HCT116 (cell line): ENCODE measurements at regions not wholly inside any gene's neighbourhood (a gene's known extent, or its start where the extent isn't known, plus 50 kb on each side); places are given as distances from the start of the nearest gene placed in this dataset.

Source experiments
- ATAC-seq: fragments of 200-7000 bp; cut with Tn5 transposase; 2 replicates; pipeline ENCODE4 v1.9.1; 2020; ENCODE audit warnings: mild to moderate bottlenecking, moderate library complexity
- BruUV-seq: library from RNA; stranded (reverse); fragments of 400-500 nt; replicated peaks from 2 replicates; lab custom pipeline; 2021; lab: Mats Ljungman, UMichigan
- CTCF ChIA-PET: fragments of 300-600 bp; sonication (Branson Sonifier 250); formaldehyde crosslinking; loops from one replicate; lab custom pipeline; 2021; ENCODE audit warnings: antibody characterized with exemption; lab: Charles Lee
- POLR2A ChIA-PET: fragments of 300-600, 350-600 bp; sonication (Branson Sonifier 250); formaldehyde crosslinking; loops from one replicate; lab custom pipeline; 2021; ENCODE audit warnings: antibody characterized with exemption; lab: Charles Lee
- RAD21 ChIA-PET, 2 experiments: fragments of 300-600 bp; sonication (Branson Sonifier 250); formaldehyde crosslinking; loops; one replicate each; lab custom pipeline; 2023; ENCODE audit warnings: low total read pairs in 2 of 2; ENCODE audit not compliant: uncharacterized antibody in 2 of 2, unreplicated experiment in 2 of 2, low non-redundant PET in 1 of 2; lab: Charles Lee
- DNase-seq: peaks from one replicate; pipeline ENCODE4 v3.0.0-alpha.2; 2010; ENCODE audit warnings: low read depth, low spot score
- H2AFZ ChIP-seq: fragments of 200-600 bp; shearing (Covaris generic), sonication (generic); 2 replicates; pipeline ENCODE4 v1.6.1; 2017; ENCODE audit warnings: low read depth, mixed run types, mixed read lengths, antibody characterized with exemption, low read length; ENCODE audit not compliant: poor library complexity, severe bottlenecking
- H3K27ac ChIP-seq: 2 replicates; pipeline ENCODE4 v1.5.1; 2012; ENCODE audit warnings: low read depth, low read length
- H3K27me3 ChIP-seq: fragments of 200-600 bp; sonication (generic); 2 replicates; pipeline ENCODE4 v1.6.1; 2016; ENCODE audit warnings: mixed run types, low read length, mixed read lengths; ENCODE audit not compliant: insufficient read depth
- H3K36me3 ChIP-seq, 2 experiments: fragments of 200-500 bp in 1 of 2; fragments of 200-600 bp in 1 of 2; sonication (Bioruptor generic) in 1 of 2; sonication (generic) in 1 of 2; 2 replicates each; pipeline versions ENCODE4 v1.5.1 to v1.6.1; 2014 to 2016; ENCODE audit warnings: low read length in 2 of 2, inconsistent platforms in 1 of 2, mixed read lengths in 1 of 2, mixed run types in 1 of 2; ENCODE audit not compliant: insufficient read depth in 2 of 2, control insufficient read depth in 1 of 2
- H3K4me1 ChIP-seq, 2 experiments: fragments of 200-600 bp in 1 of 2; sonication (generic) in 1 of 2; 2 replicates each; pipeline versions ENCODE4 v1.5.1 to v1.6.1; 2012 to 2017; ENCODE audit warnings: low read length in 2 of 2, inconsistent platforms in 1 of 2, mild to moderate bottlenecking in 1 of 2, mixed read lengths in 1 of 2, mixed run types in 1 of 2, moderate library complexity in 1 of 2; ENCODE audit not compliant: insufficient read depth in 2 of 2, control insufficient read depth in 1 of 2
- H3K4me2 ChIP-seq: fragments of 200-600 bp; sonication (generic); 2 replicates; pipeline ENCODE4 v1.6.1; 2017; ENCODE audit warnings: mixed run types, low read length, mixed read lengths
- H3K4me3 ChIP-seq, 2 experiments: fragments of 200-600 bp in 1 of 2; sonication (generic) in 1 of 2; replicated peaks in 1 of 2; 2 replicates each; pipeline ENCODE4 v1.5.1; 2011 to 2016; ENCODE audit warnings: low read length in 2 of 2, control low read depth in 1 of 2, low read depth in 1 of 2, mild to moderate bottlenecking in 1 of 2, mixed read lengths in 1 of 2, mixed run types in 1 of 2
- H3K79me2 ChIP-seq: fragments of 200-600 bp; sonication (generic); 2 replicates; pipeline ENCODE4 v1.6.1; 2017; ENCODE audit warnings: mild to moderate bottlenecking, mixed run types, low read length, moderate library complexity, mixed read lengths; ENCODE audit not compliant: insufficient read depth
- H3K9ac ChIP-seq: fragments of 200-600 bp; sonication (generic); 2 replicates; pipeline ENCODE4 v1.6.1; 2016; ENCODE audit warnings: low read length, mixed read lengths
- H3K9me2 ChIP-seq: fragments of 200-600 bp; sonication (generic), shearing (Covaris generic); 2 replicates; pipeline ENCODE4 v1.6.1; 2017; ENCODE audit warnings: mixed run types, mild to moderate bottlenecking, moderate library complexity; ENCODE audit not compliant: insufficient read depth
- H3K9me3 ChIP-seq, 2 experiments: fragments of 200-500 bp in 1 of 2; fragments of 200-600 bp in 1 of 2; sonication (Bioruptor generic) in 1 of 2; sonication (generic) in 1 of 2; 2 replicates each; pipeline ENCODE4 v1.6.1; 2014 to 2017; ENCODE audit warnings: low read length in 2 of 2, mixed read lengths in 2 of 2, inconsistent platforms in 1 of 2, low read depth in 1 of 2, mild to moderate bottlenecking in 1 of 2, mixed run types in 1 of 2, moderate library complexity in 1 of 2; ENCODE audit not compliant: control insufficient read depth in 1 of 2, insufficient read depth in 1 of 2
- H4K20me1 ChIP-seq: fragments of 200-600 bp; sonication (generic), shearing (Covaris generic); 2 replicates; pipeline ENCODE4 v1.6.1; 2017; ENCODE audit warnings: mixed run types, mild to moderate bottlenecking, moderate library complexity; ENCODE audit not compliant: insufficient read depth
- ATF3 ChIP-seq: IDR thresholded peaks from 2 replicates; pipeline ENCODE4 v1.6.1; 2012
- CBX3 ChIP-seq: IDR thresholded peaks from 2 replicates; pipeline ENCODE4 v1.6.1; 2012; ENCODE audit warnings: low read depth
- EGR1 ChIP-seq: IDR thresholded peaks from 2 replicates; pipeline ENCODE4 v1.6.1; 2012; ENCODE audit warnings: low read depth
- ELF1 ChIP-seq: IDR thresholded peaks from 2 replicates; pipeline ENCODE4 v1.6.1; 2012; ENCODE audit warnings: low read depth, borderline replicate concordance
- EZH2 ChIP-seq: fragments of 200-600 bp; sonication (generic); IDR thresholded peaks from 2 replicates; pipeline ENCODE4 v1.6.1; 2017; ENCODE audit warnings: antibody characterized with exemption, mixed run types
- EZH2phosphoT487 ChIP-seq: fragments of 200-600 bp; IDR thresholded peaks from 2 replicates; pipeline ENCODE4 v1.6.1; 2018; ENCODE audit warnings: antibody characterized with exemption, borderline replicate concordance
- POLR2A ChIP-seq: IDR thresholded peaks from 2 replicates; pipeline ENCODE4 v1.7.0; 2011; ENCODE audit warnings: borderline replicate concordance; ENCODE audit not compliant: insufficient read depth, insufficient read length; ENCODE audit errors: extremely low read depth
- SIN3A ChIP-seq: IDR thresholded peaks from 2 replicates; pipeline ENCODE4 v1.6.1; 2012; ENCODE audit warnings: low read depth
- SP1 ChIP-seq: IDR thresholded peaks from 2 replicates; pipeline ENCODE4 v1.6.1; 2012; ENCODE audit warnings: low read depth
- YY1 ChIP-seq: IDR thresholded peaks from 2 replicates; pipeline ENCODE4 v1.6.1; 2011; ENCODE audit warnings: low read length, low read depth, moderate library complexity, mild to moderate bottlenecking; ENCODE audit not compliant: insufficient replicate concordance; ENCODE audit errors: extremely low read depth
- ZNF274 ChIP-seq: fragments of 200-500 bp; sonication (Bioruptor generic); IDR thresholded peaks from 2 replicates; pipeline ENCODE4 v1.6.1; 2014; ENCODE audit warnings: mild to moderate bottlenecking, low read depth, low read length, inconsistent platforms
- intact Hi-C: fragments of 100-400 bp; cut with micrococcal nuclease; formaldehyde crosslinking; loops from 2 replicates; pipeline ENCODE4 v1.10.0; 2022
- TF ChIP-seq, protein P1 (sequence below): IDR thresholded peaks from 2 replicates; pipeline ENCODE4 v1.6.1; 2012; ENCODE audit warnings: low read depth
- TF ChIP-seq, protein P2 (sequence below): IDR thresholded peaks from 2 replicates; pipeline ENCODE4 v1.6.1; 2012
- TF ChIP-seq, protein P3 (sequence below), 3 experiments: fragments of 200-600 bp in 1 of 3; sonication (generic) in 1 of 3; IDR thresholded peaks in 2 of 3; conservative IDR thresholded peaks in 1 of 3; 2 replicates each; pipeline ENCODE4 v1.5.1; 2012 to 2017; ENCODE audit warnings: low read depth in 2 of 3, low read length in 2 of 3, antibody characterized with exemption in 1 of 3, borderline replicate concordance in 1 of 3, control low read depth in 1 of 3, mild to moderate bottlenecking in 1 of 3, mixed read lengths in 1 of 3, mixed run types in 1 of 3, moderate library complexity in 1 of 3; ENCODE audit not compliant: insufficient read depth in 1 of 3

DNA sequence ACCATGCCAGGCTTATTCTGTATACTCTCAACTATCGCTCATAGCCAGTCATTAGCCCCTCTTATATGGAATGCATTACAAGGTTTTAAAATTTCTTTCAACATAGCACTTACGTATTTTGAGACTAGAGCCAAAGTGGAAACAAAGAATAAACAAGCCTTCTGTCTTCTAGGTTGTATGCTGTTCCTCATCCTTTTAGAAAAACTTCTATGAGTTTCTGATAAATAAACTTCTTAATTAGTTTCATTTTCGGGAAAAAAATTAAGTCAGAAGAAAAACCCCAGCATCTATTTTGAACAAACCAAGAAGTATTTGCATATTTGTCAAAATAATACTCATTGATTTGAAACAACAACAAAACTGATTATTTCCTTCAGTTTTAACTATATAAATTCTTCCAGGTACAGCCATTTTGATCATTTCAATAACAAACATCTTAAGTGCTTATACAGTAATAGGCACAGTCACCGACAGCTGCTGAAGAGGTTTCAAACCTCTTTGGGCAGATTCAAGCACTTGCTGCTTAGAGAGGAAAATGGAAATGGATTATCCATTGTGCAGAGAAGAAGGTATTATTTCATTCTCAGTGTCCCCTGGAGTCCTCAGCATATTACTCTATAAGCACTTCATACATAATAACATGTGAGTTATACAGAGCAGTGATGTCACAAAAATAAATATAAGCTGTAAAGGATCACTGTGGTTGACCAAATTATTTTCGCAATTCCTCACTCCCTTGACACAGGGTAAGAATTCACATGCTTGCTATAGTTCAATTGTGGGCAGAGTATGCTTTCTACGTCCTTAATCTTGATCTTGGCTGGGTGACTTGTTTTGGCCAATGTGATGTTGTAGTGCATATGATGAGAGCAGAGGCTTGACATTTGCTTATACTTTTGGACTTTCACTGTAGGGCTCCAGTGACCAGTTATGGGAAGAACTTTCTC lies 833.8 kb downstream of the TRIB2 start:
- no peak for DNase-seq
- H3K27ac ChIP-seq = no peak overlapping the region
- no peak overlapping the region for H3K9ac ChIP-seq
- ChIA-PET POLR2A (no interaction called here), RAD21 (no interaction called here), CTCF (no interaction called here)
- no peaks in the 10 kb centered on the region for H3K36me3 ChIP-seq
- H4K20me1 ChIP-seq = no peaks in the 10 kb centered on the region
- H3K79me2 ChIP-seq = no peaks in the 10 kb centered on the region
- no peak overlapping the region for H3K4me3 ChIP-seq
- H3K4me1 ChIP-seq = no peaks in the 10 kb centered on the region
- no peak overlapping the region for H2AFZ ChIP-seq
- no peaks in the 10 kb centered on the region for H3K27me3 ChIP-seq
- TF ChIP-seq SP1 (no peak), POLR2A (no peak), ATF3 (no peak), ELF1 (no peak), EZH2phosphoT487 (no peak), CBX3 (no peak), YY1 (no peak), SIN3A (no peak), EZH2 (no peak), ZNF274 (no peak), EGR1 (no peak)
- TF ChIP-seq, protein P1, sequence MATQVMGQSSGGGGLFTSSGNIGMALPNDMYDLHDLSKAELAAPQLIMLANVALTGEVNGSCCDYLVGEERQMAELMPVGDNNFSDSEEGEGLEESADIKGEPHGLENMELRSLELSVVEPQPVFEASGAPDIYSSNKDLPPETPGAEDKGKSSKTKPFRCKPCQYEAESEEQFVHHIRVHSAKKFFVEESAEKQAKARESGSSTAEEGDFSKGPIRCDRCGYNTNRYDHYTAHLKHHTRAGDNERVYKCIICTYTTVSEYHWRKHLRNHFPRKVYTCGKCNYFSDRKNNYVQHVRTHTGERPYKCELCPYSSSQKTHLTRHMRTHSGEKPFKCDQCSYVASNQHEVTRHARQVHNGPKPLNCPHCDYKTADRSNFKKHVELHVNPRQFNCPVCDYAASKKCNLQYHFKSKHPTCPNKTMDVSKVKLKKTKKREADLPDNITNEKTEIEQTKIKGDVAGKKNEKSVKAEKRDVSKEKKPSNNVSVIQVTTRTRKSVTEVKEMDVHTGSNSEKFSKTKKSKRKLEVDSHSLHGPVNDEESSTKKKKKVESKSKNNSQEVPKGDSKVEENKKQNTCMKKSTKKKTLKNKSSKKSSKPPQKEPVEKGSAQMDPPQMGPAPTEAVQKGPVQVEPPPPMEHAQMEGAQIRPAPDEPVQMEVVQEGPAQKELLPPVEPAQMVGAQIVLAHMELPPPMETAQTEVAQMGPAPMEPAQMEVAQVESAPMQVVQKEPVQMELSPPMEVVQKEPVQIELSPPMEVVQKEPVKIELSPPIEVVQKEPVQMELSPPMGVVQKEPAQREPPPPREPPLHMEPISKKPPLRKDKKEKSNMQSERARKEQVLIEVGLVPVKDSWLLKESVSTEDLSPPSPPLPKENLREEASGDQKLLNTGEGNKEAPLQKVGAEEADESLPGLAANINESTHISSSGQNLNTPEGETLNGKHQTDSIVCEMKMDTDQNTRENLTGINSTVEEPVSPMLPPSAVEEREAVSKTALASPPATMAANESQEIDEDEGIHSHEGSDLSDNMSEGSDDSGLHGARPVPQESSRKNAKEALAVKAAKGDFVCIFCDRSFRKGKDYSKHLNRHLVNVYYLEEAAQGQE = no peak
- TF ChIP-seq, protein P2, sequence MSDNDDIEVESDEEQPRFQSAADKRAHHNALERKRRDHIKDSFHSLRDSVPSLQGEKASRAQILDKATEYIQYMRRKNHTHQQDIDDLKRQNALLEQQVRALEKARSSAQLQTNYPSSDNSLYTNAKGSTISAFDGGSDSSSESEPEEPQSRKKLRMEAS = no peak
- TF ChIP-seq, protein P3, sequence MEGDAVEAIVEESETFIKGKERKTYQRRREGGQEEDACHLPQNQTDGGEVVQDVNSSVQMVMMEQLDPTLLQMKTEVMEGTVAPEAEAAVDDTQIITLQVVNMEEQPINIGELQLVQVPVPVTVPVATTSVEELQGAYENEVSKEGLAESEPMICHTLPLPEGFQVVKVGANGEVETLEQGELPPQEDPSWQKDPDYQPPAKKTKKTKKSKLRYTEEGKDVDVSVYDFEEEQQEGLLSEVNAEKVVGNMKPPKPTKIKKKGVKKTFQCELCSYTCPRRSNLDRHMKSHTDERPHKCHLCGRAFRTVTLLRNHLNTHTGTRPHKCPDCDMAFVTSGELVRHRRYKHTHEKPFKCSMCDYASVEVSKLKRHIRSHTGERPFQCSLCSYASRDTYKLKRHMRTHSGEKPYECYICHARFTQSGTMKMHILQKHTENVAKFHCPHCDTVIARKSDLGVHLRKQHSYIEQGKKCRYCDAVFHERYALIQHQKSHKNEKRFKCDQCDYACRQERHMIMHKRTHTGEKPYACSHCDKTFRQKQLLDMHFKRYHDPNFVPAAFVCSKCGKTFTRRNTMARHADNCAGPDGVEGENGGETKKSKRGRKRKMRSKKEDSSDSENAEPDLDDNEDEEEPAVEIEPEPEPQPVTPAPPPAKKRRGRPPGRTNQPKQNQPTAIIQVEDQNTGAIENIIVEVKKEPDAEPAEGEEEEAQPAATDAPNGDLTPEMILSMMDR (IDR thresholded peaks at IDR 0.05 in 2 of 3, conservative IDR thresholded peaks at IDR 0.05 in 1 of 3; ENCODE audit: borderline replicate concordance in 1 of 3, insufficient read depth in 1 of 3, low read depth in 2 of 3, low read length in 2 of 3) = no peak
- no peaks in the 10 kb centered on the region for H3K9me2 ChIP-seq
- intact Hi-C loops = no loop called here
- BruUV-seq = no TSS peak
- peaks cover 0 to 9% of the 10 kb centered on the region in 2 experiments; a peak in 2 of 4 replicates for H3K9me3 ChIP-seq
- H3K4me2 ChIP-seq = no peak overlapping the region
- ATAC-seq = no peak
